ENCODE measurements at regions not wholly inside any gene's neighbourhood (a gene's known extent, or its start where the extent isn't known, plus 50 kb on each side); places are given as distances from the start of the nearest gene placed in this dataset.

DNA sequence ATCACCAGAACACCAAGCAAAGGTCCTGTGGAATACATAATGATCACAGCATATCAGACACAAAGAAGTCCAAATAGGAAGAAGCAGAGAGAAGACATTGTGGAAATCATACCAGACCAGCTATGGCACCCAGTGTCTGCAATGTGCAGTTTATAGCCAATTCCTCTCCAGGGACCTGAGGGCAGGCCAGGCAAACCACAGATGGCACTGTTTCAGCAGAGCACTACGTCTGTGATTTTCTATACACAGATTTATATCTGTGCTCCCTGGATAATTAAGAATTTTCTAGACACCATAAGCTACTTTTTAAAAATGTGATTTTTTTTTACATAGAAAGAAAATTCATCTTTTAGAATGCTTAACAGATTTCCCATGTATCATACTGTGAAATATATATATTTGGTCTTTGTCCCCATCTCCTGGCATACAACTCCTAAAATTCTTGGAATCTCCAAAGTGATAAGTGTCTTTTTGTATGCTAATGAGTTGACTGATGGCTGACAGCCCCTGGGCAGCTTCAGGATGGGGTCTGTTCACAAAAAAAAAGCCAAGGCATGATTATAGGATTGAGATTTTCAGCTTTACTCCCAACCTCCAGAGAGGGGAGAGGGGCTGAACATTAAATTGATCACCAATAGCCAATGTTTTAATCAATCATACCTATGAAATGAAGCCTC, 498.1 kb downstream of the SIPA1L2 start:
- Histone ChIP-seq H2AFZ (ENCODE audit: low read depth) (no peak overlapping the region), H3K36me3 (replicated peaks in 1 of 2; ENCODE audit: control insufficient read depth in 1 of 2, insufficient read depth in 2 of 2, low read length in 1 of 2) (no peaks in the 10 kb centered on the region), H3F3A (replicated peaks; ENCODE audit: insufficient read depth) (peaks cover 4% of the 10 kb centered on the region), H4K20me1 (ENCODE audit: insufficient read depth) (no peaks in the 10 kb centered on the region), H3K9ac (no peak overlapping the region), H3K79me2 (ENCODE audit: insufficient read depth) (no peaks in the 10 kb centered on the region), H3K9me2 (no peaks in the 10 kb centered on the region), H3K27me3 (ENCODE audit: insufficient read depth) (no peaks in the 10 kb centered on the region), H3K9me3 (peaks cover 5% of the 10 kb centered on the region; the same call in 1 of the 2 replicates), H3K4me3 (ENCODE audit: low read depth in 2 of 2, low read length in 1 of 2) (no peak overlapping the region), H3K27ac (ENCODE audit: low read depth in 2 of 2, low read length in 1 of 2) (no peak overlapping the region), H3K4me2 (no peak overlapping the region), H3K4me1 (ENCODE audit: control insufficient read depth in 1 of 2, insufficient read depth in 2 of 2, low read depth in 1 of 2, low read length in 1 of 2) (no peaks in the 10 kb centered on the region; a peak in 1 of 4 replicates)
- ChIA-PET CTCF (interaction anchor here (1.5 to 2.5 kb wide), 2 partner anchors 17 to 265 kb away, joined by 4 to 7 read pairs; no protein-coding TSS in a partner anchor), POLR2A (no interaction called here)
- DNase-seq = no peak
- WGBS (ENCODE audit: low lambda C conversion rate) = 36% methylated on average over 1 of the region's 1 CpG
- TF ChIP-seq TCF12 (IDR thresholded peaks at IDR 0.05) (no peak), SIN3A (IDR thresholded peaks at IDR 0.05; ENCODE audit: borderline replicate concordance, low read depth, low read length) (no peak)
- TF ChIP-seq, protein P1, sequence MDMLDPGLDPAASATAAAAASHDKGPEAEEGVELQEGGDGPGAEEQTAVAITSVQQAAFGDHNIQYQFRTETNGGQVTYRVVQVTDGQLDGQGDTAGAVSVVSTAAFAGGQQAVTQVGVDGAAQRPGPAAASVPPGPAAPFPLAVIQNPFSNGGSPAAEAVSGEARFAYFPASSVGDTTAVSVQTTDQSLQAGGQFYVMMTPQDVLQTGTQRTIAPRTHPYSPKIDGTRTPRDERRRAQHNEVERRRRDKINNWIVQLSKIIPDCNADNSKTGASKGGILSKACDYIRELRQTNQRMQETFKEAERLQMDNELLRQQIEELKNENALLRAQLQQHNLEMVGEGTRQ (IDR thresholded peaks at IDR 0.05; ENCODE audit: borderline replicate concordance, low read depth, low read length) = no peak

DNA sequence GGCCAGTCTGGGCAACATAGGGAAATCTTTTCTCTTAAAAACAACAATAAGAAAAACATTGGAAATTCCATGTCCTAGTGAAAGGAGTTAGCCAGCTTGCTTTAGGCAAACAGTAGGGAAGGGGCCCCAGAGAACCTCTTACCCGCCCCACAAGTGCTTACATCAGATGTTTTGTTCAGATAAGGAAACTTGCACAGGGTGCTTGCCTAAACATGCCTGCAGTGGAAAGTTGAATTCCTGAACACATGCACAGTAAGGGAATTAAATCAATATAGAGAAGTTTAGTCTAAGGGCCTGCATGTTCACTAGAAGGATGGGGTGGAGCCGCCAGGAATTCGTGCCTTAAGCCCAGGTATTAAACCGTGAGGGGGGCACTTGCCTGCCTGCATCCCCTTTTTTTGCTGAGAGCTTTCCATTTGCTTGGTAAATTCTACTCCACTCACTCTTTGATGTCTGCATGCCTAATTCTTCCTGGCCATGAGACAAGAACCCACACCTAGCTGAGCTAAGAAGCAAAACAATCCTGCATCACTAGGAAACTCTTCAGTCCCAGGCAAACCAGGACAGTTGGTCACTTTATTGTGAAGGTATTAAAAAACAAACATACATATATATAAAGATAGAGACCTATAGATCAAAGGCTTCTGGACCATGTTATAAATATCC, 499.0 kb downstream of the SIPA1L2 start:
- H3K79me2 ChIP-seq (ENCODE audit: insufficient read depth) = no peaks in the 10 kb centered on the region
- H3K9ac ChIP-seq = no peak overlapping the region
- H3F3A ChIP-seq (replicated peaks; ENCODE audit: insufficient read depth) = peaks cover 4% of the 10 kb centered on the region
- no peaks in the 10 kb centered on the region; a peak in 1 of 4 replicates for H3K4me1 ChIP-seq (ENCODE audit: control insufficient read depth in 1 of 2, insufficient read depth in 2 of 2, low read depth in 1 of 2, low read length in 1 of 2)
- H3K27me3 ChIP-seq (ENCODE audit: insufficient read depth) = no peaks in the 10 kb centered on the region
- H3K4me3 ChIP-seq (ENCODE audit: low read depth in 2 of 2, low read length in 1 of 2) = no peak overlapping the region
- H3K9me3 ChIP-seq = peaks cover 5% of the 10 kb centered on the region; the same call in 1 of the 2 replicates
- H4K20me1 ChIP-seq (ENCODE audit: insufficient read depth) = no peaks in the 10 kb centered on the region
- H3K4me2 ChIP-seq = no peak overlapping the region
- TF ChIP-seq GATA2 (CRISPR knock-in tag; IDR thresholded peaks at IDR 0.05) = no peak
- TF ChIP-seq YY1 (IDR thresholded peaks at IDR 0.05; ENCODE audit: low read depth) = no peak
- TF ChIP-seq TAF1 (IDR thresholded peaks at IDR 0.05; ENCODE audit: borderline replicate concordance, low read depth, low read length) = no peak
- no peak for TF ChIP-seq ELF1 (IDR thresholded peaks at IDR 0.05)
- no peak for TF ChIP-seq FOSL2 (IDR thresholded peaks at IDR 0.05; ENCODE audit: borderline replicate concordance, low read depth)
- no peak for TF ChIP-seq NRF1 (IDR thresholded peaks at IDR 0.05; ENCODE audit: low read depth, low read length)
- no peak for TF ChIP-seq CHD2 (IDR thresholded peaks at IDR 0.05; ENCODE audit: low read length, partially characterized antibody)
- TF ChIP-seq, protein P2, sequence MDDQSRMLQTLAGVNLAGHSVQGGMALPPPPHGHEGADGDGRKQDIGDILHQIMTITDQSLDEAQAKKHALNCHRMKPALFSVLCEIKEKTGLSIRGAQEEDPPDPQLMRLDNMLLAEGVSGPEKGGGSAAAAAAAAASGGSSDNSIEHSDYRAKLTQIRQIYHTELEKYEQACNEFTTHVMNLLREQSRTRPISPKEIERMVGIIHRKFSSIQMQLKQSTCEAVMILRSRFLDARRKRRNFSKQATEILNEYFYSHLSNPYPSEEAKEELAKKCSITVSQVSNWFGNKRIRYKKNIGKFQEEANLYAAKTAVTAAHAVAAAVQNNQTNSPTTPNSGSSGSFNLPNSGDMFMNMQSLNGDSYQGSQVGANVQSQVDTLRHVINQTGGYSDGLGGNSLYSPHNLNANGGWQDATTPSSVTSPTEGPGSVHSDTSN (IDR thresholded peaks at IDR 0.05) = no peak
- TF ChIP-seq RFX5 (IDR thresholded peaks at IDR 0.05; ENCODE audit: low read length) = no peak
- TF ChIP-seq, protein P3, sequence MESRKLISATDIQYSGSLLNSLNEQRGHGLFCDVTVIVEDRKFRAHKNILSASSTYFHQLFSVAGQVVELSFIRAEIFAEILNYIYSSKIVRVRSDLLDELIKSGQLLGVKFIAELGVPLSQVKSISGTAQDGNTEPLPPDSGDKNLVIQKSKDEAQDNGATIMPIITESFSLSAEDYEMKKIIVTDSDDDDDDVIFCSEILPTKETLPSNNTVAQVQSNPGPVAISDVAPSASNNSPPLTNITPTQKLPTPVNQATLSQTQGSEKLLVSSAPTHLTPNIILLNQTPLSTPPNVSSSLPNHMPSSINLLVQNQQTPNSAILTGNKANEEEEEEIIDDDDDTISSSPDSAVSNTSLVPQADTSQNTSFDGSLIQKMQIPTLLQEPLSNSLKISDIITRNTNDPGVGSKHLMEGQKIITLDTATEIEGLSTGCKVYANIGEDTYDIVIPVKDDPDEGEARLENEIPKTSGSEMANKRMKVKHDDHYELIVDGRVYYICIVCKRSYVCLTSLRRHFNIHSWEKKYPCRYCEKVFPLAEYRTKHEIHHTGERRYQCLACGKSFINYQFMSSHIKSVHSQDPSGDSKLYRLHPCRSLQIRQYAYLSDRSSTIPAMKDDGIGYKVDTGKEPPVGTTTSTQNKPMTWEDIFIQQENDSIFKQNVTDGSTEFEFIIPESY (IDR thresholded peaks at IDR 0.05; ENCODE audit: borderline replicate concordance, low read depth) = no peak
- TF ChIP-seq, protein P4, sequence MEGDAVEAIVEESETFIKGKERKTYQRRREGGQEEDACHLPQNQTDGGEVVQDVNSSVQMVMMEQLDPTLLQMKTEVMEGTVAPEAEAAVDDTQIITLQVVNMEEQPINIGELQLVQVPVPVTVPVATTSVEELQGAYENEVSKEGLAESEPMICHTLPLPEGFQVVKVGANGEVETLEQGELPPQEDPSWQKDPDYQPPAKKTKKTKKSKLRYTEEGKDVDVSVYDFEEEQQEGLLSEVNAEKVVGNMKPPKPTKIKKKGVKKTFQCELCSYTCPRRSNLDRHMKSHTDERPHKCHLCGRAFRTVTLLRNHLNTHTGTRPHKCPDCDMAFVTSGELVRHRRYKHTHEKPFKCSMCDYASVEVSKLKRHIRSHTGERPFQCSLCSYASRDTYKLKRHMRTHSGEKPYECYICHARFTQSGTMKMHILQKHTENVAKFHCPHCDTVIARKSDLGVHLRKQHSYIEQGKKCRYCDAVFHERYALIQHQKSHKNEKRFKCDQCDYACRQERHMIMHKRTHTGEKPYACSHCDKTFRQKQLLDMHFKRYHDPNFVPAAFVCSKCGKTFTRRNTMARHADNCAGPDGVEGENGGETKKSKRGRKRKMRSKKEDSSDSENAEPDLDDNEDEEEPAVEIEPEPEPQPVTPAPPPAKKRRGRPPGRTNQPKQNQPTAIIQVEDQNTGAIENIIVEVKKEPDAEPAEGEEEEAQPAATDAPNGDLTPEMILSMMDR (IDR thresholded peaks at IDR 0.05) = no peak
- no peak for TF ChIP-seq EZH2phosphoT487 (IDR thresholded peaks at IDR 0.05; ENCODE audit: borderline replicate concordance, low read depth)
- TF ChIP-seq MEF2A (IDR thresholded peaks at IDR 0.05; ENCODE audit: borderline replicate concordance, low read depth) = no peak
- no peak for DNase-seq
- H2AFZ ChIP-seq (ENCODE audit: low read depth) = no peak overlapping the region
- no peaks in the 10 kb centered on the region for H3K36me3 ChIP-seq (replicated peaks in 1 of 2; ENCODE audit: control insufficient read depth in 1 of 2, insufficient read depth in 2 of 2, low read length in 1 of 2)
- H3K9me2 ChIP-seq = no peaks in the 10 kb centered on the region
- CTCF ChIA-PET = interaction anchor here (1.5 to 2.5 kb wide), 2 partner anchors 16 to 264 kb away, joined by 4 to 7 read pairs; no protein-coding TSS in a partner anchor
- H3K27ac ChIP-seq (ENCODE audit: low read depth in 2 of 2, low read length in 1 of 2) = no peak overlapping the region
- POLR2A ChIA-PET = no interaction called here
- WGBS (ENCODE audit: low lambda C conversion rate) = 65% methylated on average over 4 of the region's 4 CpGs

All from SK-N-SH (cell line).